HCT116 (cell line): ENCODE measurements at regions not wholly inside any gene's neighbourhood (a gene's known extent, or its start where the extent isn't known, plus 50 kb on each side); places are given as distances from the start of the nearest gene placed in this dataset.

Source experiments
- ATAC-seq: fragments of 200-7000 bp; cut with Tn5 transposase; 2 replicates; pipeline ENCODE4 v1.9.1; 2020; ENCODE audit warnings: mild to moderate bottlenecking, moderate library complexity
- BruUV-seq: library from RNA; stranded (reverse); fragments of 400-500 nt; replicated peaks from 2 replicates; lab custom pipeline; 2021; lab: Mats Ljungman, UMichigan
- CTCF ChIA-PET: fragments of 300-600 bp; sonication (Branson Sonifier 250); formaldehyde crosslinking; loops from one replicate; lab custom pipeline; 2021; ENCODE audit warnings: antibody characterized with exemption; lab: Charles Lee
- POLR2A ChIA-PET: fragments of 300-600, 350-600 bp; sonication (Branson Sonifier 250); formaldehyde crosslinking; loops from one replicate; lab custom pipeline; 2021; ENCODE audit warnings: antibody characterized with exemption; lab: Charles Lee
- RAD21 ChIA-PET, 2 experiments: fragments of 300-600 bp; sonication (Branson Sonifier 250); formaldehyde crosslinking; loops; one replicate each; lab custom pipeline; 2023; ENCODE audit warnings: low total read pairs in 2 of 2; ENCODE audit not compliant: uncharacterized antibody in 2 of 2, unreplicated experiment in 2 of 2, low non-redundant PET in 1 of 2; lab: Charles Lee
- DNase-seq: peaks from one replicate; pipeline ENCODE4 v3.0.0-alpha.2; 2010; ENCODE audit warnings: low read depth, low spot score
- H2AFZ ChIP-seq: fragments of 200-600 bp; shearing (Covaris generic), sonication (generic); 2 replicates; pipeline ENCODE4 v1.6.1; 2017; ENCODE audit warnings: low read depth, mixed run types, mixed read lengths, antibody characterized with exemption, low read length; ENCODE audit not compliant: poor library complexity, severe bottlenecking
- H3K27ac ChIP-seq: 2 replicates; pipeline ENCODE4 v1.5.1; 2012; ENCODE audit warnings: low read depth, low read length
- H3K27me3 ChIP-seq: fragments of 200-600 bp; sonication (generic); 2 replicates; pipeline ENCODE4 v1.6.1; 2016; ENCODE audit warnings: mixed run types, low read length, mixed read lengths; ENCODE audit not compliant: insufficient read depth
- H3K36me3 ChIP-seq, 2 experiments: fragments of 200-500 bp in 1 of 2; fragments of 200-600 bp in 1 of 2; sonication (Bioruptor generic) in 1 of 2; sonication (generic) in 1 of 2; 2 replicates each; pipeline versions ENCODE4 v1.5.1 to v1.6.1; 2014 to 2016; ENCODE audit warnings: low read length in 2 of 2, inconsistent platforms in 1 of 2, mixed read lengths in 1 of 2, mixed run types in 1 of 2; ENCODE audit not compliant: insufficient read depth in 2 of 2, control insufficient read depth in 1 of 2
- H3K4me1 ChIP-seq, 2 experiments: fragments of 200-600 bp in 1 of 2; sonication (generic) in 1 of 2; 2 replicates each; pipeline versions ENCODE4 v1.5.1 to v1.6.1; 2012 to 2017; ENCODE audit warnings: low read length in 2 of 2, inconsistent platforms in 1 of 2, mild to moderate bottlenecking in 1 of 2, mixed read lengths in 1 of 2, mixed run types in 1 of 2, moderate library complexity in 1 of 2; ENCODE audit not compliant: insufficient read depth in 2 of 2, control insufficient read depth in 1 of 2
- H3K4me2 ChIP-seq: fragments of 200-600 bp; sonication (generic); 2 replicates; pipeline ENCODE4 v1.6.1; 2017; ENCODE audit warnings: mixed run types, low read length, mixed read lengths
- H3K4me3 ChIP-seq, 2 experiments: fragments of 200-600 bp in 1 of 2; sonication (generic) in 1 of 2; replicated peaks in 1 of 2; 2 replicates each; pipeline ENCODE4 v1.5.1; 2011 to 2016; ENCODE audit warnings: low read length in 2 of 2, control low read depth in 1 of 2, low read depth in 1 of 2, mild to moderate bottlenecking in 1 of 2, mixed read lengths in 1 of 2, mixed run types in 1 of 2
- H3K79me2 ChIP-seq: fragments of 200-600 bp; sonication (generic); 2 replicates; pipeline ENCODE4 v1.6.1; 2017; ENCODE audit warnings: mild to moderate bottlenecking, mixed run types, low read length, moderate library complexity, mixed read lengths; ENCODE audit not compliant: insufficient read depth
- H3K9ac ChIP-seq: fragments of 200-600 bp; sonication (generic); 2 replicates; pipeline ENCODE4 v1.6.1; 2016; ENCODE audit warnings: low read length, mixed read lengths
- H3K9me2 ChIP-seq: fragments of 200-600 bp; sonication (generic), shearing (Covaris generic); 2 replicates; pipeline ENCODE4 v1.6.1; 2017; ENCODE audit warnings: mixed run types, mild to moderate bottlenecking, moderate library complexity; ENCODE audit not compliant: insufficient read depth
- H3K9me3 ChIP-seq, 2 experiments: fragments of 200-500 bp in 1 of 2; fragments of 200-600 bp in 1 of 2; sonication (Bioruptor generic) in 1 of 2; sonication (generic) in 1 of 2; 2 replicates each; pipeline ENCODE4 v1.6.1; 2014 to 2017; ENCODE audit warnings: low read length in 2 of 2, mixed read lengths in 2 of 2, inconsistent platforms in 1 of 2, low read depth in 1 of 2, mild to moderate bottlenecking in 1 of 2, mixed run types in 1 of 2, moderate library complexity in 1 of 2; ENCODE audit not compliant: control insufficient read depth in 1 of 2, insufficient read depth in 1 of 2
- H4K20me1 ChIP-seq: fragments of 200-600 bp; sonication (generic), shearing (Covaris generic); 2 replicates; pipeline ENCODE4 v1.6.1; 2017; ENCODE audit warnings: mixed run types, mild to moderate bottlenecking, moderate library complexity; ENCODE audit not compliant: insufficient read depth
- CEBPB ChIP-seq: IDR thresholded peaks from 2 replicates; pipeline ENCODE4 v1.6.1; 2012; ENCODE audit warnings: low read depth
- ELF1 ChIP-seq: IDR thresholded peaks from 2 replicates; pipeline ENCODE4 v1.6.1; 2012; ENCODE audit warnings: low read depth, borderline replicate concordance
- EZH2 ChIP-seq: fragments of 200-600 bp; sonication (generic); IDR thresholded peaks from 2 replicates; pipeline ENCODE4 v1.6.1; 2017; ENCODE audit warnings: antibody characterized with exemption, mixed run types
- JUND ChIP-seq: IDR thresholded peaks from 2 replicates; pipeline ENCODE4 v1.6.1; 2012
- MAX ChIP-seq: IDR thresholded peaks from 2 replicates; pipeline ENCODE4 v1.6.1; 2012
- POLR2AphosphoS5 ChIP-seq: IDR thresholded peaks from 2 replicates; pipeline ENCODE4 v1.6.1; 2011; ENCODE audit warnings: mild to moderate bottlenecking, low read depth, low read length, moderate library complexity
- REST ChIP-seq: IDR thresholded peaks from 2 replicates; pipeline ENCODE4 v1.6.1; 2012; ENCODE audit warnings: low read depth
- SIN3A ChIP-seq: IDR thresholded peaks from 2 replicates; pipeline ENCODE4 v1.6.1; 2012; ENCODE audit warnings: low read depth
- YY1 ChIP-seq: IDR thresholded peaks from 2 replicates; pipeline ENCODE4 v1.6.1; 2011; ENCODE audit warnings: low read length, low read depth, moderate library complexity, mild to moderate bottlenecking; ENCODE audit not compliant: insufficient replicate concordance; ENCODE audit errors: extremely low read depth
- ZBTB33 ChIP-seq: IDR thresholded peaks from 2 replicates; pipeline ENCODE4 v1.6.1; 2011; ENCODE audit warnings: mild to moderate bottlenecking, low read length, moderate library complexity; ENCODE audit not compliant: insufficient replicate concordance; ENCODE audit errors: extremely low read depth
- ZNF274 ChIP-seq: fragments of 200-500 bp; sonication (Bioruptor generic); IDR thresholded peaks from 2 replicates; pipeline ENCODE4 v1.6.1; 2014; ENCODE audit warnings: mild to moderate bottlenecking, low read depth, low read length, inconsistent platforms
- intact Hi-C: fragments of 100-400 bp; cut with micrococcal nuclease; formaldehyde crosslinking; loops from 2 replicates; pipeline ENCODE4 v1.10.0; 2022

- ChIA-PET CTCF (no interaction called here), POLR2A (no interaction called here), RAD21 (no interaction called here)
- Histone ChIP-seq H3K27ac (no peak overlapping the region), H4K20me1 (no peaks in the 10 kb centered on the region), H3K79me2 (no peaks in the 10 kb centered on the region), H3K27me3 (peaks cover 57% of the 10 kb centered on the region), H3K9me2 (no peaks in the 10 kb centered on the region), H3K4me1 (no peaks in the 10 kb centered on the region), H3K36me3 (no peaks in the 10 kb centered on the region), H2AFZ (no peak overlapping the region), H3K9me3 (no peaks in the 10 kb centered on the region), H3K4me3 (no peak overlapping the region), H3K4me2 (no peak overlapping the region), H3K9ac (no peak overlapping the region)
- ATAC-seq (no peak), DNase-seq (no peak)
- TF ChIP-seq JUND (no peak), MAX (no peak), CEBPB (no peak), YY1 (no peak), POLR2AphosphoS5 (no peak), EZH2 (no peak), ELF1 (no peak), ZNF274 (no peak), ZBTB33 (no peak), REST (no peak), SIN3A (no peak)
- BruUV-seq = no TSS peak
- intact Hi-C loops = no loop called here
Observed at GRCh38 chr3:124395162-124395561, 335.1 kb upstream of the UMPS start.
